MM.1S (cell line): ENCODE measurements at regions not wholly inside any gene's neighbourhood (a gene's known extent, or its start where the extent isn't known, plus 50 kb on each side); places are given as distances from the start of the nearest gene placed in this dataset.

Experiments
- DNase-seq: peaks from one replicate; pipeline ENCODE4 v3.0.0-alpha.2; 2015
- H2AFZ ChIP-seq: fragments of 300-600 bp; sonication (generic); 2 replicates; pipeline ENCODE4 v1.6.0; 2016; ENCODE audit warnings: antibody characterized with exemption, low read length
- H3F3A ChIP-seq: fragments of 300-600 bp; sonication (generic); 2 replicates; pipeline ENCODE4 v1.6.1; 2016; ENCODE audit warnings: mild to moderate bottlenecking, antibody characterized with exemption, low read length, moderate library complexity, mixed read lengths; ENCODE audit not compliant: insufficient read depth
- H3K27ac ChIP-seq: fragments of 300-600 bp; sonication (generic); 2 replicates; pipeline ENCODE4 v1.5.1; 2016; ENCODE audit warnings: mild to moderate bottlenecking, low read length
- H3K27me3 ChIP-seq: fragments of 300-600 bp; sonication (generic); replicated peaks from 2 replicates; pipeline ENCODE4 v1.6.0; 2016; ENCODE audit warnings: low read length; ENCODE audit not compliant: insufficient read depth
- H3K36me3 ChIP-seq: fragments of 300-600 bp; sonication (generic); replicated peaks from 2 replicates; pipeline ENCODE4 v1.6.1; 2016; ENCODE audit warnings: mild to moderate bottlenecking, low read length, mixed read lengths; ENCODE audit not compliant: insufficient read depth
- H3K4me1 ChIP-seq: fragments of 300-600 bp; sonication (generic); 2 replicates; pipeline ENCODE4 v1.6.1; 2016; ENCODE audit warnings: low read length, mixed read lengths
- H3K4me2 ChIP-seq: fragments of 300-600 bp; sonication (generic); 2 replicates; pipeline ENCODE4 v1.6.0; 2016; ENCODE audit warnings: low read depth, low read length
- H3K4me3 ChIP-seq: fragments of 300-600 bp; sonication (generic); 2 replicates; pipeline ENCODE4 v1.5.1; 2016; ENCODE audit warnings: low read length, mixed read lengths
- H3K79me2 ChIP-seq: fragments of 300-600 bp; sonication (generic); 2 replicates; pipeline ENCODE4 v1.6.1; 2016; ENCODE audit warnings: mixed run types, low read length, mixed read lengths
- H3K9ac ChIP-seq: fragments of 300-600 bp; sonication (generic); 2 replicates; pipeline ENCODE4 v1.6.1; 2016; ENCODE audit warnings: low read length, mixed read lengths
- H3K9me2 ChIP-seq: fragments of 300-600 bp; sonication (generic); replicated peaks from 2 replicates; pipeline ENCODE4 v1.6.1; 2016; ENCODE audit warnings: mild to moderate bottlenecking, low read length, mixed read lengths; ENCODE audit not compliant: insufficient read depth
- H3K9me3 ChIP-seq: fragments of 300-600 bp; sonication (generic); replicated peaks from 2 replicates; pipeline ENCODE4 v1.6.1; 2016; ENCODE audit warnings: mild to moderate bottlenecking, low read length, mixed read lengths; ENCODE audit not compliant: insufficient read depth
- H4K20me1 ChIP-seq: fragments of 300-600 bp; sonication (generic); 2 replicates; pipeline ENCODE4 v1.6.1; 2016; ENCODE audit warnings: mild to moderate bottlenecking, low read length, moderate library complexity, mixed read lengths; ENCODE audit not compliant: insufficient read depth
- CTCF ChIP-seq: fragments of 300-600 bp; sonication (generic); IDR thresholded peaks from 2 replicates; pipeline ENCODE4 v1.5.1; 2016; ENCODE audit warnings: antibody characterized with exemption, low read length, mixed read lengths
- EZH2 ChIP-seq: fragments of 300-600 bp; sonication (generic); optimal IDR thresholded peaks from 2 replicates; pipeline ENCODE3; 2017; ENCODE audit warnings: low read depth, mild to moderate bottlenecking, antibody characterized with exemption, low read length, mixed read lengths
- EZH2phosphoT487 ChIP-seq: fragments of 300-600 bp; sonication (generic); IDR thresholded peaks from 2 replicates; pipeline ENCODE4 v1.6.1; 2018; ENCODE audit warnings: antibody characterized with exemption, low read length

- no peaks in the 10 kb centered on the region for H3K36me3 ChIP-seq
- no peaks in the 10 kb centered on the region for H3K79me2 ChIP-seq
- no peaks in the 10 kb centered on the region for H3K4me1 ChIP-seq
- TF ChIP-seq EZH2 = no peak
- TF ChIP-seq EZH2phosphoT487 = no peak
- no peak for TF ChIP-seq CTCF
- no peak overlapping the region for H2AFZ ChIP-seq
- DNase-seq = no peak
- no peaks in the 10 kb centered on the region for H3F3A ChIP-seq
- H3K27ac ChIP-seq = no peak overlapping the region
- H3K9me2 ChIP-seq = no peaks in the 10 kb centered on the region
- H3K9ac ChIP-seq = no peak overlapping the region
- H4K20me1 ChIP-seq = no peaks in the 10 kb centered on the region
- H3K4me2 ChIP-seq = no peak overlapping the region
- no peaks in the 10 kb centered on the region for H3K9me3 ChIP-seq
- H3K27me3 ChIP-seq = no peaks in the 10 kb centered on the region
- no peak overlapping the region for H3K4me3 ChIP-seq
Measured at GRCh38 chr16:6775712-6776111, 556.9 kb upstream of the RBFOX1 start.

DNA sequence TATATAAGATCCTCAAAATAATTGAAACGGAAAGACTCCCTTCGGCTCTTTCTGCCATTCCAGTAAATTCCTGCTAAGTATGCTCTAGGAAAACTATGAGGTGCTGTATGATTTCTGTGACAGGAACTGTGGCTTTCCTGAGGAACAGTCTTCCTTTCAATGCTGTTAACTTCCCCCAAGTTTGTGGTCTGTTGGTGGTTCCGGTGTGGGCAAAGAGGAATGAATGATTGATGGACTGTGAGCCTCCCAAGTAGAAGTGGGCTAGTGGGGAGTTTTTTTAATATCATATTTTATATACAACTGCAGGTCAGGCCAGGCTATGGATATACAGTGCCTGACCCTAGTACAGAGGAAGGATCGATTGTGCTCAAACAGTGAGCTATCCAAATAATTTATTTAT, 560.7 kb upstream of the RBFOX1 start:
- no peak for TF ChIP-seq EZH2
- no peaks in the 10 kb centered on the region for H3K79me2 ChIP-seq
- no peak overlapping the region for H3K27ac ChIP-seq
- H3K27me3 ChIP-seq = no peaks in the 10 kb centered on the region
- no peak for DNase-seq
- no peak overlapping the region for H3K4me3 ChIP-seq
- H3K4me2 ChIP-seq = no peak overlapping the region
- no peak overlapping the region for H2AFZ ChIP-seq
- no peaks in the 10 kb centered on the region for H3K9me2 ChIP-seq
- H3K9me3 ChIP-seq = no peaks in the 10 kb centered on the region
- H3K36me3 ChIP-seq = no peaks in the 10 kb centered on the region
- H3F3A ChIP-seq = no peaks in the 10 kb centered on the region
- H3K4me1 ChIP-seq = no peaks in the 10 kb centered on the region
- no peaks in the 10 kb centered on the region for H4K20me1 ChIP-seq
- H3K9ac ChIP-seq = no peak overlapping the region

- TF ChIP-seq CTCF (no peak), EZH2phosphoT487 (no peak), EZH2 (no peak)
- DNase-seq = no peak
Measured at GRCh38 chr16:6753553-6753952, 579.1 kb upstream of the RBFOX1 start.

GRCh38 chr16:6751191-6751590, 581.5 kb upstream of the RBFOX1 start:
- no peak overlapping the region for H3K4me3 ChIP-seq
- no peaks in the 10 kb centered on the region for H3K79me2 ChIP-seq
- no peak for DNase-seq
- H3K9me2 ChIP-seq = no peaks in the 10 kb centered on the region
- H4K20me1 ChIP-seq = no peaks in the 10 kb centered on the region
- no peak overlapping the region for H2AFZ ChIP-seq
- H3K4me1 ChIP-seq = no peaks in the 10 kb centered on the region
- H3K27me3 ChIP-seq = no peaks in the 10 kb centered on the region
- no peaks in the 10 kb centered on the region for H3K9me3 ChIP-seq
- TF ChIP-seq EZH2 = no peak
- no peak for TF ChIP-seq CTCF
- no peak for TF ChIP-seq EZH2phosphoT487
- no peak overlapping the region for H3K27ac ChIP-seq
- no peak overlapping the region for H3K9ac ChIP-seq
- no peak overlapping the region for H3K4me2 ChIP-seq
- no peaks in the 10 kb centered on the region for H3K36me3 ChIP-seq
- H3F3A ChIP-seq = no peaks in the 10 kb centered on the region

More at GRCh38 chr16:6753553-6753952, 579.1 kb upstream of the RBFOX1 start:
- H3K36me3 ChIP-seq = no peaks in the 10 kb centered on the region
- H3K4me2 ChIP-seq = no peak overlapping the region
- no peak overlapping the region for H3K4me3 ChIP-seq
- no peaks in the 10 kb centered on the region for H3K9me2 ChIP-seq
- no peaks in the 10 kb centered on the region for H3K4me1 ChIP-seq
- H3F3A ChIP-seq = no peaks in the 10 kb centered on the region
- no peaks in the 10 kb centered on the region for H3K79me2 ChIP-seq
- H2AFZ ChIP-seq = no peak overlapping the region
- no peaks in the 10 kb centered on the region for H4K20me1 ChIP-seq
- H3K27me3 ChIP-seq = no peaks in the 10 kb centered on the region
- no peaks in the 10 kb centered on the region for H3K9me3 ChIP-seq
- no peak overlapping the region for H3K9ac ChIP-seq
- H3K27ac ChIP-seq = no peak overlapping the region
